Epidermal melanocyte (primary cell): ENCODE measurements at regions not wholly inside any gene's neighbourhood (a gene's known extent, or its start where the extent isn't known, plus 50 kb on each side); places are given as distances from the start of the nearest gene placed in this dataset.

Experiments
- DNase-seq: peaks from one replicate; pipeline ENCODE4 v3.0.0; 2011; ENCODE audit warnings: low spot score; ENCODE audit not compliant: insufficient read length

- no peak for DNase-seq
These were observed 576.5 kb upstream of the VSTM2A start for GRCh38 chr7:53965716-53966115.

GRCh38 chr7:53983480-53983879, 558.7 kb upstream of the VSTM2A start:
- DNase-seq = no peak

GRCh38 chr7:53984776-53985175, 557.4 kb upstream of the VSTM2A start:
- DNase-seq = no peak

- DNase-seq = no peak
These were observed 553.8 kb upstream of the VSTM2A start for GRCh38 chr7:53988376-53988775.

GRCh38 chr7:53993224-53993623, 549.0 kb upstream of the VSTM2A start:
- no peak for DNase-seq

GRCh38 chr7:53996876-53997275, 545.3 kb upstream of the VSTM2A start:
- no peak for DNase-seq

- DNase-seq = no peak
These were observed 527.4 kb upstream of the VSTM2A start for GRCh38 chr7:54014765-54015164.

GRCh38 chr7:54015251-54015650, 526.9 kb upstream of the VSTM2A start:
- DNase-seq = no peak

- DNase-seq = no peak
These were observed 504.3 kb upstream of the VSTM2A start for GRCh38 chr7:54037873-54038272.

GRCh38 chr7:54060643-54061042, 481.5 kb upstream of the VSTM2A start:
- DNase-seq = no peak

GRCh38 chr7:54066643-54067042, 475.5 kb upstream of the VSTM2A start:
- no peak for DNase-seq

- no peak for DNase-seq
These were observed 472.3 kb upstream of the VSTM2A start for GRCh38 chr7:54069843-54070242.

- no peak for DNase-seq
These were observed 469.5 kb upstream of the VSTM2A start for GRCh38 chr7:54072710-54073109.

- no peak for DNase-seq
These were observed 465.6 kb upstream of the VSTM2A start for GRCh38 chr7:54076616-54077015.

- no peak for DNase-seq
These were observed 461.6 kb upstream of the VSTM2A start for GRCh38 chr7:54080525-54080924.

GRCh38 chr7:54080971-54081370, 461.2 kb upstream of the VSTM2A start:
- no peak for DNase-seq

GRCh38 chr7:54084340-54084739, 457.8 kb upstream of the VSTM2A start:
- DNase-seq = no peak

- DNase-seq = no peak
These were observed 451.4 kb upstream of the VSTM2A start for GRCh38 chr7:54090652-54091213.

- DNase-seq = no peak
These were observed 450.9 kb upstream of the VSTM2A start for GRCh38 chr7:54091322-54091721.

- DNase-seq = no peak
These were observed 444.3 kb upstream of the VSTM2A start for GRCh38 chr7:54097886-54098285.

- no peak for DNase-seq
These were observed 432.7 kb upstream of the VSTM2A start for GRCh38 chr7:54109501-54109900.

GRCh38 chr7:54111814-54112511, 430.2 kb upstream of the VSTM2A start:
- no peak for DNase-seq

- DNase-seq = no peak
These were observed 429.6 kb upstream of the VSTM2A start for GRCh38 chr7:54112567-54112966.
